IMR-90 (cell line): ENCODE measurements at regions not wholly inside any gene's neighbourhood (a gene's known extent, or its start where the extent isn't known, plus 50 kb on each side); places are given as distances from the start of the nearest gene placed in this dataset.

Source experiments
- ATAC-seq: fragments of 200-7000 bp; cut with Tn5 transposase; 2 replicates; pipeline ENCODE4 v1.9.1; 2020; ENCODE audit warnings: low read depth, mild to moderate bottlenecking, moderate library complexity
- BruUV-seq: library from RNA; stranded (reverse); fragments of 400-500 nt; replicated peaks from 2 replicates; lab custom pipeline; 2021; lab: Mats Ljungman, UMichigan
- CTCF ChIA-PET: fragments of 300-600 bp; formaldehyde crosslinking; extraction: SDS; loops from one replicate; lab custom pipeline; 2021; ENCODE audit warnings: antibody characterized with exemption; lab: Yijun Ruan, JAX
- POLR2A ChIA-PET: fragments of 300-600 bp; sonication (Branson Sonifier 250); formaldehyde crosslinking; loops from one replicate; lab custom pipeline; 2022; ENCODE audit warnings: antibody characterized with exemption; ENCODE audit not compliant: unreplicated experiment; lab: Charles Lee
- DNase-seq: peaks from one replicate; pipeline ENCODE4 v3.0.0; 2013
- H2AFZ ChIP-seq: replicated peaks from 2 replicates; pipeline ENCODE3; 2013; ENCODE audit warnings: low read length, mild to moderate bottlenecking; ENCODE audit not compliant: poor library complexity
- H2AK5ac ChIP-seq: 2 replicates; pipeline ENCODE4 v1.6.1; 2013; ENCODE audit warnings: low read depth, low read length, inconsistent platforms
- H2AK9ac ChIP-seq: replicated peaks from 2 replicates; pipeline ENCODE3; 2013; ENCODE audit warnings: mild to moderate bottlenecking, low read depth, low read length, moderate library complexity; ENCODE audit not compliant: poor library complexity
- H2BK120ac ChIP-seq: 2 replicates; pipeline ENCODE4 v1.6.1; 2013; ENCODE audit warnings: low read depth, low read length, inconsistent platforms
- H2BK15ac ChIP-seq: 3 replicates; pipeline ENCODE4 v1.6.1; 2013; ENCODE audit warnings: low read depth, low read length, inconsistent platforms
- H2BK20ac ChIP-seq: 2 replicates; pipeline ENCODE4 v1.6.1; 2013; ENCODE audit warnings: low read depth, mild to moderate bottlenecking, inconsistent platforms, low read length, moderate library complexity
- H2BK5ac ChIP-seq: 2 replicates; pipeline ENCODE4 v1.6.1; 2013; ENCODE audit warnings: mild to moderate bottlenecking, low read depth, low read length, inconsistent platforms; ENCODE audit not compliant: poor library complexity, severe bottlenecking
- H3K14ac ChIP-seq: replicated peaks from 2 replicates; pipeline ENCODE4 v1.6.1; 2013; ENCODE audit warnings: low read depth, low read length, inconsistent platforms
- H3K18ac ChIP-seq: 2 replicates; pipeline ENCODE4 v1.6.1; 2013; ENCODE audit warnings: low read depth, low read length, control low read depth
- H3K23ac ChIP-seq: 2 replicates; pipeline ENCODE4 v1.6.1; 2013; ENCODE audit warnings: low read depth, low read length, inconsistent platforms
- H3K27ac ChIP-seq: 2 replicates; pipeline ENCODE4 v1.5.1; 2013; ENCODE audit warnings: mild to moderate bottlenecking, control low read depth, low read length; ENCODE audit not compliant: insufficient read depth
- H3K27me3 ChIP-seq: 2 replicates; pipeline ENCODE4 v1.6.1; 2013; ENCODE audit warnings: low read length; ENCODE audit not compliant: control insufficient read depth, insufficient read depth
- H3K36me3 ChIP-seq: 2 replicates; pipeline ENCODE4 v1.6.1; 2013; ENCODE audit warnings: low read length, mixed read lengths; ENCODE audit not compliant: control insufficient read depth, insufficient read depth
- H3K4ac ChIP-seq: 2 replicates; pipeline ENCODE4 v1.6.1; 2013; ENCODE audit warnings: low read depth, low read length, inconsistent platforms
- H3K4me1 ChIP-seq: 2 replicates; pipeline ENCODE4 v1.6.1; 2013; ENCODE audit warnings: low read length, mixed read lengths; ENCODE audit not compliant: control insufficient read depth, insufficient read depth
- H3K4me2 ChIP-seq: 2 replicates; pipeline ENCODE4 v1.6.1; 2013; ENCODE audit warnings: low read depth, mild to moderate bottlenecking, control low read depth, low read length, moderate library complexity
- H3K4me3 ChIP-seq: 2 replicates; pipeline ENCODE4 v1.5.1; 2013; ENCODE audit warnings: low read depth, mild to moderate bottlenecking, control low read depth, low read length, moderate library complexity; ENCODE audit not compliant: insufficient read depth
- H3K56ac ChIP-seq: 2 replicates; pipeline ENCODE4 v1.6.1; 2013; ENCODE audit warnings: low read length, inconsistent platforms; ENCODE audit not compliant: insufficient read depth; ENCODE audit errors: extremely low read depth
- H3K79me1 ChIP-seq, 2 experiments: 2 replicates each; pipeline ENCODE4 v1.6.1; 2013; ENCODE audit warnings: low read length in 2 of 2, inconsistent platforms in 1 of 2, low read depth in 1 of 2
- H3K9ac ChIP-seq: 2 replicates; pipeline ENCODE4 v1.6.1; 2013; ENCODE audit warnings: low read depth, low read length, control low read depth
- H3K9me1 ChIP-seq: 2 replicates; pipeline ENCODE4 v1.6.1; 2013; ENCODE audit warnings: low read length, inconsistent platforms; ENCODE audit not compliant: insufficient read depth
- H3K9me3 ChIP-seq: 2 replicates; pipeline ENCODE4 v1.6.1; 2013; ENCODE audit warnings: low read length; ENCODE audit not compliant: control insufficient read depth, insufficient read depth
- H4K20me1 ChIP-seq: 2 replicates; pipeline ENCODE4 v1.6.1; 2013; ENCODE audit warnings: low read length, inconsistent platforms; ENCODE audit not compliant: insufficient read depth
- H4K5ac ChIP-seq: 2 replicates; pipeline ENCODE4 v1.6.1; 2013; ENCODE audit warnings: mild to moderate bottlenecking, low read depth, low read length, control low read depth
- H4K8ac ChIP-seq, 2 experiments: 2 replicates each; pipeline ENCODE4 v1.6.1; 2013; ENCODE audit warnings: low read depth in 2 of 2, low read length in 2 of 2, control low read depth in 1 of 2, inconsistent platforms in 1 of 2
- H4K91ac ChIP-seq: 2 replicates; pipeline ENCODE4 v1.6.1; 2013; ENCODE audit warnings: low read depth, low read length, inconsistent platforms; ENCODE audit not compliant: insufficient read depth
- CEBPB ChIP-seq: IDR thresholded peaks from 2 replicates; pipeline ENCODE4 v1.6.1; 2012; ENCODE audit warnings: low read depth, low read length, improper control_type of control experiment
- NFE2L2 ChIP-seq: fragments of 150-350 bp; IDR thresholded peaks from 2 replicates; pipeline ENCODE4 v1.6.1; 2016; ENCODE audit warnings: low read depth, mild to moderate bottlenecking, low read length
- WGBS, 2 experiments: methylation state at CpG; one replicate each; pipeline versions ENCODE4 v1.1.5 to v1.1.7; 2013; ENCODE audit warnings: missing lambda C conversion rate in 2 of 2; ENCODE audit not compliant: insufficient read length in 1 of 2; ENCODE audit errors: extremely low coverage in 2 of 2; 5-methylcytosine and 5-hydroxymethylcytosine counted together
- dilution Hi-C: fragments of 300-500 bp; cut with HindIII; formaldehyde crosslinking; loops from one replicate; pipeline ENCODE4 v1.14.3; 2018; ENCODE audit warnings: low sequenced_read_pairs; ENCODE audit not compliant: unreplicated experiment
- in situ Hi-C: fragments of 300-500 bp; cut with MboI; formaldehyde crosslinking; loops from 3 replicates; pipeline ENCODE4 v1.14.3; 2019; ENCODE audit warnings: low sequenced_read_pairs, inconsistent platforms, mixed read lengths
- intact Hi-C: fragments of 100-400 bp; cut with micrococcal nuclease; formaldehyde crosslinking; loops from 2 replicates; pipeline ENCODE4 v1.10.0; 2022

DNA sequence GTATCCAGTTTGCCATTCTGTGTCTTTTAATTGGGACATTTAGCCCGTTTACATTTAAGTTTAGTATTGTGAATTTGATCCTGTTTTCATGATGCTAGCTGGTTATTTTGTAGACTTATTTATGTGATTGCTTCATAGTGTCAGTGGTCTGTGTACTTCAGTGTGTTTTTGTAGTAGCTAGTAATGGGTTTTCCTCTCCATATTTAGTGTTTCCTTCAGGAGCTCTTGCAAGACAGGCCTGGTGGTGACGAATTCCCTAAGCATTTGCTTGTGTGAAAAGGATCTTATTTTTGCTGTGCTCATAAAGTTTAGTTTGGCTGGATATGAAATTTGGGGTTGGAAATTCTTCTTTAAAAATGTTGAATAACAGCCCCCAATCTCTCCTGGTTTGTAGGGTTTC is 69.2 kb upstream of the PDC start:
- Histone ChIP-seq H3K18ac (peak overlapping the region; percentile 82; the same call in 1 of the 2 replicates), H3K9me1 (peaks cover 9% of the 10 kb centered on the region; the same call in 1 of the 2 replicates), H2BK15ac (no peak overlapping the region), H3K79me1 (no peaks in the 10 kb centered on the region), H3K27ac (no peak overlapping the region), H4K5ac (no peak overlapping the region), H3K4me3 (no peak overlapping the region), H4K8ac (no peak overlapping the region), H4K91ac (no peak overlapping the region), H2BK20ac (no peak overlapping the region), H3K4me2 (no peak overlapping the region; the same call in 1 of the 2 replicates), H2AK5ac (no peak overlapping the region), H3K9ac (no peak overlapping the region), H3K9me3 (no peaks in the 10 kb centered on the region), H3K4me1 (peaks cover 4% of the 10 kb centered on the region), H3K14ac (no peak overlapping the region), H3K27me3 (no peaks in the 10 kb centered on the region), H3K56ac (no peak overlapping the region), H3K4ac (no peak overlapping the region), H4K20me1 (no peaks in the 10 kb centered on the region), H3K36me3 (no peaks in the 10 kb centered on the region), H2AFZ (no peak overlapping the region), H3K23ac (no peak overlapping the region), H2AK9ac (no peak overlapping the region), H2BK120ac (no peak overlapping the region), H2BK5ac (no peak overlapping the region)
- no peak for ATAC-seq
- in situ Hi-C loops, result no loop called here
- CTCF ChIA-PET, result no interaction called here
- dilution Hi-C loops, result no loop called here
- WGBS, 2 experiments, result no CpG with 5 or more reads among the region's 2 CpGs
- peak; percentile 56 for DNase-seq
- BruUV-seq, result no TSS peak
- POLR2A ChIA-PET, result no interaction called here
- TF ChIP-seq CEBPB (peak; percentile 62; the same call in 1 of the 2 replicates), NFE2L2 (no peak)
- intact Hi-C loops, result no loop called here
